CD4-positive, alpha-beta T cell treated with Interleukin-10 for 1 hour (primary cell): ENCODE measurements at regions not wholly inside any gene's neighbourhood (a gene's known extent, or its start where the extent isn't known, plus 50 kb on each side); places are given as distances from the start of the nearest gene placed in this dataset.
"Not testable (repeated sequence)": the region's sequence is repeated elsewhere in the genome, so short reads cannot be mapped to it uniquely, and the experiment has no call there.

Experiments used
- DNase-seq: peaks from one replicate; pipeline ENCODE4 v3.0.0-alpha.2; 2020

GRCh38 chr10:83522456-83522855 lies 616.9 kb upstream of the GHITM start:
- DNase-seq = no peak

- no peak for DNase-seq
These were observed 616.4 kb upstream of the GHITM start for GRCh38 chr10:83522881-83523386.

- no peak for DNase-seq
These were observed 611.4 kb upstream of the GHITM start for GRCh38 chr10:83527934-83528333.

GRCh38 chr10:83533290-83533689 lies 606.0 kb upstream of the GHITM start:
- DNase-seq = no peak

- no peak for DNase-seq
These were observed 602.9 kb upstream of the GHITM start for GRCh38 chr10:83536426-83536825.

- no peak for DNase-seq
These were observed 601.3 kb upstream of the GHITM start for GRCh38 chr10:83538047-83538446.

GRCh38 chr10:83539528-83540308 lies 599.6 kb upstream of the GHITM start:
- DNase-seq = no peak

- DNase-seq = no peak
These were observed 598.3 kb upstream of the GHITM start for GRCh38 chr10:83541046-83541445.

- DNase-seq = no peak
These were observed 596.4 kb upstream of the GHITM start for GRCh38 chr10:83542774-83543411.

- no peak for DNase-seq
These were observed 595.4 kb upstream of the GHITM start for GRCh38 chr10:83543691-83544462.

- no peak for DNase-seq
These were observed 593.4 kb upstream of the GHITM start for GRCh38 chr10:83545901-83546391.

GRCh38 chr10:83551190-83551589 lies 588.1 kb upstream of the GHITM start:
- not testable (repeated sequence) for DNase-seq

GRCh38 chr10:83553366-83553765 lies 585.9 kb upstream of the GHITM start:
- DNase-seq = no peak

GRCh38 chr10:83555264-83555663 lies 584.0 kb upstream of the GHITM start:
- no peak for DNase-seq

- DNase-seq = no peak
These were observed 576.9 kb upstream of the GHITM start for GRCh38 chr10:83562381-83562780.

- no peak for DNase-seq
These were observed 574.3 kb upstream of the GHITM start for GRCh38 chr10:83564889-83565588.

GRCh38 chr10:83572036-83572435 lies 567.3 kb upstream of the GHITM start:
- no peak for DNase-seq

GRCh38 chr10:83574770-83575169 lies 564.5 kb upstream of the GHITM start:
- no peak for DNase-seq

- no peak for DNase-seq
These were observed 561.9 kb upstream of the GHITM start for GRCh38 chr10:83577421-83577820.

GRCh38 chr10:83580373-83581012 lies 558.8 kb upstream of the GHITM start:
- DNase-seq = no peak

- DNase-seq = no peak
These were observed 556.8 kb upstream of the GHITM start for GRCh38 chr10:83582407-83583095.

- no peak for DNase-seq
These were observed 553.6 kb upstream of the GHITM start for GRCh38 chr10:83585686-83586085.
